NCI-H2227 treated with DMSO at 0.1 percent for 48 hours (cell line): ENCODE measurements at regions not wholly inside any gene's neighbourhood (a gene's known extent, or its start where the extent isn't known, plus 50 kb on each side); places are given as distances from the start of the nearest gene placed in this dataset.
"Not testable (repeated sequence)": the region's sequence is repeated elsewhere in the genome, so short reads cannot be mapped to it uniquely, and the experiment has no call there.

Experiments
- DNase-seq: peaks from one replicate; lab custom pipeline; 2025; lab: John Stamatoyannopoulos, UW

DNA sequence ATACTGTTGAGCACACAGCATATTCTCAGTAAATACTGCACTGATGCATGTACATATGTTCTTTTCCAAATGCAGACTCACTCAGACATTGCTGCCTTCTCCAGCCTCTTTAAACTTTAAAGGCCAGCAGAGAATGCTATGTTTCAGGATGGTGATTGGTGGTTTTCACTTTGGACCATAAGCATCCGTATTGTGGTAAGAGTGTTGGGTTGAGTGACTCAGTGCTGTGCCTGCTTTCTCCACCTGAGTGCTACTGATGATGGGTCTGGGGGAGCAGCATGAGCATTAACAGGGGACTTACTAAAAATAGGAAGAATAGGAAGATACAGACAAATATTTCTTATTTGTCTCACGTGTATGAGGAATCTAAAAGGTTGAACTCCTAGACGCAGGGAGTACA, 56.3 kb upstream of the ZNF92 start:
- no peak for DNase-seq

DNA sequence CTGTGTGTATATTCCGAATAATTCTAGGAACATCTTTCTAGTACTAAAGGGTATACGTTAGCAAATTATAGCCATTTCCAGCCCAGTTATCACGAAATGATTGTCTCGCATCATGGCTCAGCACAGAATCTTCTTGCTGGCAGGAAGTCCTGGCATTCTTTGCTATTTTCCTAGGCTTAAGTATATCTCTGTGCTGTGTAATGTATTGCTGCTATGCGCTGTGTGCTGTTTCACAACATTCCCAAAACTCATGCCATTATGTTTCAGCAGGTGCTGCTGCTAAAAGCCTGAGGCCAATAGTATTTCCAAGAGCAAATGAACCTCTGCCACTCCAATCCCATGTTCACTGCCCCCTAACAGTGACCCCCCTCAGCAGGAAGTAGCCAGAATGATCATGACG, 62.9 kb upstream of the ZNF92 start:
- DNase-seq = no peak

DNA sequence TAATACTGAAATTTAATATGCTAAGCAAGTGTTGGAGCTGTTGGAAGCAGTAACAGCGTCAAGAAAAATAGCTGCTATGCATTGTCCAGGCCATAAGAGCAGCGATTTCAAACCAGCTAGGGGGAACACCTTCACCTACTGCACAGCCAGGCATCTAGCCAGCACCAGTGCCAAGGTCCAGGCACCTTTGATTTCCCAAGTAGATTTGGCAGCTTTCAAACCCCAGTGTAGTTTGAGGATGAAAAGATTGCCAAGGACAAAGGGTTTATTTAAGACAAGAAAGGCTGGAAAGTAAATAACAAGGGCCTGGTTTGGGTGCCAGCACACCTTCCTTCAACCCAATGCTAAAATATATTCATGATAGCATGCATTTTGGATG, 65.4 kb upstream of the ZNF92 start:
- no peak for DNase-seq

DNA sequence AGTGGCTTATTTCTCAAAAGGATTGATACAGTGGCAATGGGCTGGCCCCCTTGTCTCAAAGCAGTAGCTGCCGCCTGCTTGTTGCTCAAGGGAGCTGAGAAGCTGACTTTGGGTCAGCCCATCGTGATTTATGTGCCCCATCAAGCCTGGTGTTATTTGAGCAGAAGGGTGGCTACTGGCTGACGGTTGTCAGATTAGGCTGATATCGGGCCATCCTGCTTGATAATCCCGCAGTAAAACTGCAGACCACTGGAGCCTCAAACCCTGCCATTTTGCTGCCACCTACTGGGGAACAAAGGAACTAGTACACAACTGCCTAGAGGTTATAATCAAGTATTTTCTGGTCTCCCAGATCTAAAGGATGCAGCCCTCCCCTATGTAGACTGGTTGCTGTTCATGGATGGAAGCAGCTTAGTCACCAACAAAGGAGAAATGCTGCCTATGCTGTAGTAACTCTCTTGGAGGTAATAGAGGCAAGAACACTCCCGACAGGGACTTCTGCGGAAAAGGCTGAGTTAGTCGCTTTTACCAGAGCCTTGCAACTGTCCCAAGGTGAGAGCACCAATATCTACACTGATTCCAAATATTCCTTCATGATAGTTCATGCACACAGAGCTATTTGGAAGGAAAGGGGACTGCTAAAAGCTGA, 65.9 kb upstream of the ZNF92 start:
- DNase-seq = peak; percentile 39

DNA sequence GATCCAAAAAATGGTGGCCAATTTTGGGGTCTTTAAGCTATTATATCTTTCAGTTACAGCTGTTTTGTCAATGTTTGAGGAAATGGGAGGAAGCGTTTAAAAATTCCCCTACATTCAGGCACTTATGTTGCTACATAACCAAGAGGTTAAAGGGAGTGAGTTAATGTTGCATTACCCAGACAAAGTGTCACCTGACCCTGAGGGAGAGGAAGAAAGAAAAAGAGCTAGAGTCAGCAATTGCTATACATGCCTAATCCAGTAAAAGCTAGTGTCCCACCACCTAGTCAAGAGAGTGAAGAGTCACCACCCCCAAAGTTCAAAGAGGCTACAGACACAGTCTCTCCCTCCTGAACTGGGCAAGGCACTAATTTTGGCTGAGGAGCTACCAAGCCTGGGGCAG, 69.5 kb upstream of the ZNF92 start:
- DNase-seq = no peak

DNA sequence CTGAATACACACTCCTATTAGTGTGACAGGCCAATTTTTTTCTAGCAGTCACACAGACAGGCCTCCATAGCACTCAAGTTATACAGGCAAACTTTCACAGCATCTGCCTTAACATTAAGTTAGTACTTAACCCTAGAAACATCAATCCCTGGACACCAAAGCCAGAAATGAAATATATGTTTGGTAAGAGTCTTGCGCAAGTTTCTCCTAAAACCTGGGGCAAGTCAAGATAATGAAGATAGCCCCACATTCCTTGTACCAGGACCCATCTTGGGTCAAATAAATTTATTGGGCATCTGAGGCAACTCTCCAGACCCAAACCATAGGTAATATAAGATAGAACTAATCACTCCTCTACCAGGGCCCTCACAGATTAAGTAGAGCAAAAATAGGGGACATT, 70.8 kb upstream of the ZNF92 start:
- no peak for DNase-seq

DNA sequence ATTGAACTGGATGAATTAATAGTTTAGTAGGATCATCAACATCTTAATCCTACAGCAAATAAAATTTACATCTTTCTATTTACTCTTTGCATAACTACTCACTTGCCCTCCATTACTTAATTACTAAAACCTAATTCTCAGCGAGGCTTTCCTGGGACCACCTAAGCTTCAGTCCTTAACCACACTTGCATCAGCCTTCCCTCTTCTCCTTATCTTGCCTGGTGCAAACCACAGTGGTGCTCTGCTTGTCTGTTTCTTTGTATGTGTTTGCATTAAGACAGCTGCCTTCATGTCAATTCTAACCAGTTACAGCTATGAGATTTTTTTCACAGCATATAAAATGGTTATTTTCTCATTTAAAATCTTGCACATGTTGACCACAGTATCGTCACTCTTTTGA, 72.6 kb upstream of the ZNF92 start:
- DNase-seq = no peak

DNA sequence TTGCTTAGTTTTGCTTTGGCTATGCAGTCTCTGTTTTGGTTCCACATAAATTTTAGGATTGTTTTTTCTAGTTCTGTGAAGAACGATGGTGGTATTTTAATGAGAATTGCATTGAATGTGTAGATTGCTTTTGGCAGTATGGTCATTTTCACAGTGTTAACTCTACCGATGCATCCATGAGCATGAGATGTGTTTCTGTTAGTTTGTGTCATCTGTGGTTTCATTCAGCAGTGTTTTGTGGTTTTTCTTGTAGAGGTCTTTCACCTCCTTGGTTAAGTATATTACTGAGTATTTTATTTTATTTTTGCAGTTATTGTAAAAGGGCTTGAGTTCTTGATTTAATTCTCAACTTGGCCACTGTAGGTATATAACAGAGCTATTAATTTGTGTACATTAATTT, 78.2 kb upstream of the ZNF92 start:
- DNase-seq = no peak

DNA sequence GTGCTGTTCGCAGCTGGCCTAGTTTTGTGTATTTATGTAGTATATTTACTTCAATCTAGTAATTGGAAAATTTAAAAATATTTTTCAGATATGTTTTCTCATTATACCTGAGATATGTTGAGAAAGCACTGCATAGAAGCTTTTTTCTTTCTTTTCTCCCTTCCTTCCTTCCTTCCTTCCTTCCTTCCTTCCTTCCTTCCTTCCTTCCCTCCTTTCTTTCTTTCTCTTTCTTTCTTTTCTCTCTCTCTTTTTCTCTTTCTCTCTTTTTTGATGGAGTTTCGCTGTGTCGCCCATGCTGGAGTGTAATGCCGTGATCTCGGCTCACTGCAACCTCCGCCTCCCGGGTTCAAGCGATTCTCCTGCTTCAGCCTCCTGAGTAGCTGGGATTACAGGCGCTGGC, 83.3 kb upstream of the ZNF92 start:
- not testable (repeated sequence) for DNase-seq

DNA sequence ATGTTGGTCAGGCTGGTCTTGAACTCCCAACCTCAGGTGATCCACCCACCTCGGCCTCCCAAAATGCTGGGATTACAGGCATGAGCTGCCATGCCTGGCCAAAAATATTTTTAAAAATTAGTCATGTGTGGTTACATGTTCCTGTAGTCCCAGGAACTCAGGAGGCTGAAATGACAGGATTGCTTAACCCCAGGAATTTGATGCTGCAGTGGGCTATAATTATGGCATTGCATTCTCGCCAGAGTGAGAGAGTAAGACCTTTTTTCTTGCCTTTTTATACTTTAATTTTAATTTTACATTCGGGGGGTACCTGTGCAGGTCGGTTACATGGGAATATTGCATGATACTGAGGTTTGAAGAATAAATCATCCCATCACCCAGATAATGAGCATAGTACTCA, 86.6 kb upstream of the ZNF92 start:
- DNase-seq = no peak

DNA sequence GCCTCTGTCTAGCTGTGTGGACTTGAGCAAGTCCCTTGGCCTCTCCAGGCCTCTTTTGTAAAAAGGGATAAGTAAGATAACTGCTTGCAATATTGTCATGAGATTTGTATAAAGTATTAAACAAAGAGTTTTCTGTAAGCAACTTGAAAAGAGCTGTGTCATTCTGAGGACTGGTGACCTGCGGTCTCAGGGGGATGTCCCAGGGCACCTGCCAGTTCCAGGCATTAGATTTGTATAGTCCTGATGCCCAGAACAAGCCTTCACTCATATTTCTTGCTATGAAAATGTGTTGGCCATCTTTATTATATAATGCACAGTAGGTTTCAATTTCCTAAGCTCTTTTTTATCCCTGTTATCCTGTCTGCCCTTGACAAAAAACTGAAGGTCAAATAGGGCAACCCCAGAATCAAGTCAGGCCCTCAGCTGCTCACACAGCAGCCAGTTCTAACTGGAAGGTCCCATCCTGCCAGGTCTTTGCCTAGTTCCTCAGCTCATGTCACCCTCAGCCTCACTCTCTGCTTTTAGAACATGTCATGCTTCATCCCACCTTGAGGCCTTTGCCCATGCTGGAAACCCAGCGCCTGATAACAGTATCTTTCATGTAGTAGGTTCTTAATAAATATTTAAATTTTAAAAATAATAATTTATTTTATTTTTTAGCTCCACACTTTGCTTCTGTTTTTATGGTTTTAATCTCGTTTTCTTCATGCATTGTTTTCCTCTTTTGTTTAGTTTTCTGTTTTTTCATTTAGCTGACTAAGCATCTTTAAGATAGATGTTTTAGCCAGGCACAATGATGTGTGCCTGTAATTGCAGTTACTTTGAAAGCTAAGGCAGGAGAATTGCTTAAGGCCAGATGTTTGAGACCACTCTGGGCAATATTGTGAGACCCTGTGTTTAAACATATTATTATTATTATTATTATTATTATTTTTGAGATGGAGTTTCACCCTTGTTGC, 87.5 kb upstream of the ZNF92 start:
- DNase-seq = no peak

DNA sequence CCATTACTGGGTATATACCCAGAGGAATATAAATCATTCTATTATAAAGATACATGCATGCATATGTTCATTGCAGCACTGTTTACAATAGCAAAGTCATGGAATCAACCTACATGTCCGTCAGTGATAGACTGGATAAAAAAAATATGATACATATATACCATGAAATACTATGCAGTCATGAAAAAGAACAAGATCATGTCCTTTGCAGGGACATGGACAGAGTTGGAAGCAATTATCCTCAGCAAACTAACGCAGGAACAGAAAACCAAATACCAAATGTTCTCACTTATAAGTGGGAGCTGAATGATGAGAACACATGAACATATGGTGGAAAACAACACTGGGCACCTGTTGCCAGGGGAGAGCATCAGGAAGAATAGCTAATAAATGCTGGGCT, 88.4 kb upstream of the ZNF92 start:
- DNase-seq = not testable (repeated sequence)

DNA sequence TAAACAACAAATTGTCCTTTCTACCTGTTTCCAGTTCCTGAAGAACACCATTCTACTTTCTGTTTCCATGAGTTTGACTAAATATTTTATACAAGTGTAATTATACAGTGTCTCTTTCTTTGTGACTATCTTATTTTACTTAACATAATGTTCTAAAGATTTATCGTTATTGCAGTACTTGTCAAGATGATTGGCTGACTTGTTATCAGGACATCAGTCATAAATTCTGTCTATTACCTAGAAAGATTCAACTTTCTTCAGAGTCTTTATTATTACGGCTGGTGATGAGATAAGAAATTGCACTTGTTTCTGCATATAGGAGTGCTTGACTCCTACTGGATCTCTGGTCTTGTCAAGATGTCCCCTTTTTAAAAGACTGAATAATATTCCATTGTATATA, 93.9 kb upstream of the ZNF92 start:
- DNase-seq = no peak

DNA sequence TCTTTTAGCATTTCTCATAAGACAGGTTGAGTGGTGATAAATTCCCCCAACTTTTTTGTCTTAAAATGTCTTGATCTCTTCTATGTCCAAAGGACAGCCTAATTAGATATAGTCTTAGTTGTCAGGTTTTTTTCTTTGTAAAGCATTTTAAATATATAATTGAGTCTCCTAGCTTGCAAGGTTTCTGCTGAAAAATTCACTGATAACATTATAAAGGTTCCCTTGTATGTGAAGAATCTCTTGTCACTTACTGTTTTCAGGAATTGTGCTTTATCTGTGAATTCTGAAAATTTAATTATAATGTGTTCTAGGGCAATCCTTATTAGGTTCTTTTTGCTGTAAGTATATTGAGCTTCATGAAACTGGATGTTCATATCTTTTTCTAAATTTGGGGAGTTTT, 96.8 kb upstream of the ZNF92 start:
- DNase-seq = no peak

DNA sequence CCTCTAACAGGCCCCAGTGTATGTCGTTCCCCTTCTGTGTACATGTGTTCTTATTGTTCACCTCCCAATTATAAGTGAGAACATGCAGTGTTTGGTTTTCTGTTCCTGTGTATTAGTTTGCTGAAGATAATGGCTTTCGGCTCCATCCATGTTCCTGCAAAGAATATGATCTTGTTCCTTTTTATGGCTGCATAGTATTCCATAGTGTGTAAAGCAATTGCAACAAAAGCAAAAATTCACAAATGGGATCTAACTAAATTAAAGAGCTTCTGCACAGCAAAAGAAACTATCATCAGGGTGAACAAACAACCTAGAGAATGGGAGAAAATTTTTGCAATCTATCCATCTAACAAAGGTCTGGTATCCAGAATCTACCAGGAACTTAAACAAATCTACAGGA, 102.2 kb upstream of the ZNF92 start:
- DNase-seq = not testable (repeated sequence)

DNA sequence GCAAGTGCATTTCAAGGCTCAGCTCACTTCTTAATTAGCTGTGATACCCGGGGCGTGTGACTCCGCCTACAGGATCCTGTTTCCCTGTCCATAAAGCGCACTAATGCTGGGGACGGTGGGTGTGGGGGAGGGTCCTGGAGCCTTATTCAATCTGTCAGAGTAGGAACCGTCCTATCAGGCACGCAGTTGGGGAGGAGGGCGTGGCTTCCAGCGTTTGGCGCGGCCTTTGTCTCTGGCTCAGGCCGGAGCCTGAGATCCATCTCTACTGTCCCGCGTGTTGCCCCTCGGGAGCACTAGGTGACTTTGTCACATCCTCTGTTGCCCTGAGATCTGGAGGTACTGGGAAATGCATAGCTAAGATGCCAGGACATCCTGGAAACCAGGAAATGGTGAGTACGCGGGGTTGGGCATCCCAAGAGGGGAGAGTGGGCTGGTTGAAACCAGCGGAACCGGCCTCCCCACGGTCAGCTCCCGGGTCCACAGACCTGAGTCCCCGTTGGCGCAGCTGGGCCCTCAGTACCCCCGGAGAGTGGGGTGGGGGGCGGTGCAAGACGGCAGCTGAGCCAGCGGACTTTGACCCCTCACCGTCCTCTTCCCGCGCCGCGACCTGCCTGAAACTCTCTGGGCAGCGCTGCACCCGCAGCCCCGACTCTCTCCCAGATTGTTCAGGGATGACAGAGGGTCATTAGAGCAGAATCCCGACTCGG, 104.4 kb upstream of the ZNF92 start:
- DNase-seq = peak; percentile 53

DNA sequence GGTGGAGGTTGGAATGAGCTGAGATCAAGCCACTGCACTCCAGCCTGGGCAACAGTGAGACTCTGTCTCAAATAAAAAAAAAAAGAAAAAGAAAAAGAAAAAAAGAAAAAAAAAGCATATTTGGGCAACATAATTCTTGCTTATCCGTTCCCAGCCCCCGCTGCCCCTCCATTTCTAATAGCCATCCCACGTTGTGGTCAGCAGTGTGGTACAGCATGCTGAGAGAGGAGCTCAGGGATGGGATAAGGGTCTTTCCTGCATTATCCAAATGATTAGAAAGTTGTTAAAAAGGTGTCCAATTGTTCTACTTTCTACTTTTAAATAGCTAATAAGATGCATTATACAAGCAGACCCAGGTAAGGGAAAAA, 104.9 kb upstream of the ZNF92 start:
- DNase-seq = no peak

DNA sequence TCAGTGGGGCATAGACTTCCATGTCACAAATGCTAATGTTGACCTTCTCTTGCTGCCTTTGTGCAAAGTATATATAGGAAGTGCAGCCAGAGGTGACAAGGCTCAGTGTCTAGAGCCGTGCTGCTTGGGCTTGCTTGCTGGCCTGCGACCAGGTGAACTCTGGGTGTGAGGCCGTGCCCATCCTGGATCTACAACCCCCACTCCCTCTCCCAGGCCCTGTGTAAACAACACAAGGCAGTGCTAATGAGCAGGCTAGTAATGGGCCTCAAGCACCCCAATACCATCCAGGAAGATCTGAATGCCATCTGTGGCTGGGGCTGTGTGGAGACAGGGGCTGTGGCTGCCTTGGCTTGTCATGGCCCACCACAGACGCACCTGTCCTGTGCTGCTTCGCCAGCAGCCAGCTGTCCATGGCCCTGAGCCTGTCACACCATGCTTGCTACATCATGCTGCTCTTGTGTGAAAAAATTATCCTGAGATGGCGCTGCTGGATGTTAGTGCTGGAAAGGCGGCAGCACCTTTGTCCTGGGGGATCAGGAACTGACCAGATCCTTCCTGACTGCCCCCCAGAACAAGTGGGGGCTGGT, 107.6 kb upstream of the ZNF92 start:
- no peak for DNase-seq

DNA sequence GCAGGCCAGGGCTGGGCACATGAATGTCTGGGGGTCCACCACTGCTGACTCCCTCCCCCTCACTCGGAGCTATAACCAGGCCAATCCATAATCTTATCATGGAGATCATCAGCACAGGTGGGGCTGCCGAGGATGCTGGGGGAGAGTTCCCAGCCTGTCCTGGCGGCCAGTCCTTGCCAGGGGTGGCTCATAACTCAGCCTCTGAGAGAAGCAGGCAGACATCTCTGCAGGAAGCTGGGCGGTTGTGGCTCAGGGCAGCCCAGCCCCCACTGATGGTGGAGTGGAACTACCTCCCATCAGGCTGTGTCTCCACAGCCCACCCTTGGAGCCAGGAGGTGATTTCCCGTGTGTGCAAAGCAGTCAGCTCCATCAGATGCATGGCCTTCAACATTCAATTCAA, 109.4 kb upstream of the ZNF92 start:
- no peak for DNase-seq

DNA sequence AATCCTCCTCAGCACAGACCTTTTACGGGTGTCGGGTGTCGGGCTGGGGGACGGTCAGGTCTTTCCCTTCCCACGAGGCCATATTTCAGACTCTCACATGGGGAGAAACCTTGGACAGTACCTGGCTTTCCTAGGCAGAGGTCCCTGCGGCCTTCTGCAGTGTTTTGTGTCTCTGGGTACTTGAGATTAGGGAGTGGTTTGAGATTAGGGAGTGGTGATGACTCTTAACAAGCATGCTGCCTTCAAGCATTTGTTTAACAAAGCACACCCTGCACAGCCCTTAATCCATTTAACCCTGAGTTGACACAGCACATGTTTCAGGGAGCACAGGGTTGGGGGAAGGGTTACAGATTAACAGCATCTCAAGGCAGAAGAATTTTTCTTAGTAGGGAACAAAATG, 113.0 kb upstream of the ZNF92 start:
- not testable (repeated sequence) for DNase-seq

DNA sequence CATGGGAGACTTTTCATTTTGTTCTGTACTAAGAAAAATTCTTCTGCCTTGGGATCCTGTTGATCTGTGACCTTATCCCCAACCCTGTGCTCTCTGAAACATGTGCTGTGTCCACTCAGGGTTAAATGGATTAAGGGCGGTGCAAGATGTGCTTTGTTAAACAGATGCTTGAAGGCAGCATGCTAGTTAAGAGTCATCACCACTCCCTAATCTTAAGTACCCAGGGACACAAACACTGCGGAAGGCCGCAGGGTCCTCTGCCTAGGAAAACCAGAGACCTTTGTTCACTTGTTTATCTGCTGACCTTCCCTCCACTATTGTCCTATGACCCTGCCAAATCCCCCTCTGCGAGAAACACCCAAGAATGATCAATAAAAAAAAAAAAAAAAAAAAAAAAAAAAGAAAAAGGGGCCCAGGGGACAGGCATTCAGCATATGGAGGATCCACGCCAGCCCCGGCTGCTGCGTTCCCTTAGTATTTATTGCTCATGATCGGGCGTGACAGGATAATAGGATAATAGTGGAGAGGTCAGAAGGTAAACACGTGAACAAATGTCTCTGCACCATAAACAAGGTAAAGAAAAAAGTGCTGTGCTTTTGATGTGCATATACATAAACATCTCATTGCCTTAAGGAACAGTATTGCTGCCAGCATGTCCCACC, 113.7 kb upstream of the ZNF92 start:
- not testable (repeated sequence) for DNase-seq

DNA sequence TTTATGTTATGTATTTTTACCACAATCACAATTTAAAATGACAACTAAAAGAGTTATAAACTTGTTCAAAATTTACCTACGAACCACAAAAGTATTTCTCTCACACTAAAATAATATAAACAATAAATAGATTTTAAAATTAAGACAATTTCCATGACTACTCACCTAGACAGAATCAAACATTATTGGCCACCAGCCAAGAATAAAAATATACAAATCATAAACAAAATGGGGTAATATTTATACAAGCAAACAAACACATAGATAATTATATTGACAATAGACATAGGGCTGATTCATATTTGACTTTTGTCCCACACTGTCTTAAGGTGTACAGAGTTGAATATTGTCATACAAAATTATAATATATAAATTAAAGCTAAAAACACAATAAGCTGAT, 119.6 kb upstream of the ZNF92 start:
- DNase-seq = no peak
